Uterus (tissue), 3 donors: ENCODE measurements at regions not wholly inside any gene's neighbourhood (a gene's known extent, or its start where the extent isn't known, plus 50 kb on each side); places are given as distances from the start of the nearest gene placed in this dataset.
"Not testable (repeated sequence)": the region's sequence is repeated elsewhere in the genome, so short reads cannot be mapped to it uniquely, and the experiment has no call there.

Source experiments
- DNase-seq, 2 donors: peaks; one replicate each; pipeline ENCODE4 v3.0.0-alpha.2; 2019 to 2020
- H3K27ac ChIP-seq, 2 donors: fragments of 200-600 bp; sonication (generic); 1 replicate in 1 of 2; 2 replicates in 1 of 2; pipeline ENCODE4 v1.5.1; 2016 to 2018
- H3K27me3 ChIP-seq, 2 donors: fragments of 200-600 bp; sonication (generic); one replicate each; pipeline ENCODE4 v1.5.1; 2018 to 2019; ENCODE audit warnings: control low read depth in 1 of 2
- H3K36me3 ChIP-seq, 2 donors: fragments of 200-600 bp; sonication (generic); one replicate each; pipeline ENCODE4 v1.5.1; 2019; ENCODE audit warnings: control low read depth in 1 of 2
- H3K4me1 ChIP-seq, 2 donors: fragments of 200-600 bp; sonication (generic); one replicate each; pipeline ENCODE4 v1.5.1; 2018 to 2019; ENCODE audit warnings: control low read depth in 1 of 2
- H3K4me3 ChIP-seq, 2 donors: fragments of 200-600 bp; sonication (generic); 1 replicate in 1 of 2; 2 replicates in 1 of 2; pipeline ENCODE4 v1.5.1; 2018 to 2019; ENCODE audit warnings: mild to moderate bottlenecking in 1 of 2
- H3K9me3 ChIP-seq, 2 donors: fragments of 200-600 bp; sonication (generic); one replicate each; pipeline ENCODE4 v1.5.1; 2019; ENCODE audit warnings: control low read depth in 1 of 2
- CTCF ChIP-seq, 4 experiments: fragments of 200-600 bp in 2 of 4; fragments of 450-650 bp in 2 of 4; sonication (generic) in 2 of 4; IDR thresholded peaks; one replicate each; pipeline ENCODE4 v1.5.1; 2016 to 2019; ENCODE audit warnings: antibody characterized with exemption in 4 of 4, mild to moderate bottlenecking in 2 of 4, moderate library complexity in 1 of 4
- POLR2A ChIP-seq, 2 donors: fragments of 450-650 bp; IDR thresholded peaks; one replicate each; pipeline ENCODE4 v1.6.1; 2016; ENCODE audit warnings: antibody characterized with exemption in 2 of 2, mild to moderate bottlenecking in 1 of 2, moderate library complexity in 1 of 2
- intact Hi-C: fragments of 100-400 bp; cut with DNase I; formaldehyde crosslinking; loops from one replicate; pipeline ENCODE4 v1.15.1; 2023; ENCODE audit warnings: low total_unique reads
- donor health status: DM: yes; HTN: yes; CAD: no.

GRCh38 chr18:56421647-56422046 lies 216.7 kb downstream of the TXNL1 start:
- Histone ChIP-seq H3K27me3 (no peaks in the 10 kb centered on the region), H3K4me1 (no peaks in the 10 kb centered on the region), H3K27ac (no peak overlapping the region), H3K4me3 (no peak overlapping the region), H3K9me3 (no peaks in the 10 kb centered on the region), H3K36me3 (no peaks in the 10 kb centered on the region)
- intact Hi-C loops: no loop called here
- TF ChIP-seq CTCF (IDR thresholded peaks at IDR 0.05) (no peak), POLR2A (IDR thresholded peaks at IDR 0.05) (no peak)
- DNase-seq: no peak

DNA sequence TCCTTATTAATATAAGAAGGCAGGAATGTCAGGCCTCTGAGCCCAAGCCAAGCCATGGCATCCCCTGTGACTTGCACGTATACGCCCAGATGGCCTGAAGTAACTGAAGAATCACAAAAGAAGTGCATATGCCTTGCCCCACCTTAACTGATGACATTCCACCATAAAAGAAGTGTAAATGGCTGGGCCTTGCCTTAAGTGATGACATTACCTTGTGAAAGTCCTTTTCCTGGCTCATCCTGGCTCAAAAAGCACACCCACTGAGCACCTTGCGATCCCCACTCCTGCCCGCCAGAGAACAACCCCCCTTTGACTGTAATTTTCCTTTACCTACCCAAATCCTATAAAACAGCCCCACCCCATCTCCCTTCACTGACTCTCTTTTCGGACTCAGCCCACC lies 217.5 kb downstream of the TXNL1 start:
- H3K36me3 ChIP-seq, H3K4me1 ChIP-seq, H3K4me3 ChIP-seq, DNase-seq, H3K9me3 ChIP-seq, H3K27me3 ChIP-seq, H3K27ac ChIP-seq, intact Hi-C loops: not testable (repeated sequence)

DNA sequence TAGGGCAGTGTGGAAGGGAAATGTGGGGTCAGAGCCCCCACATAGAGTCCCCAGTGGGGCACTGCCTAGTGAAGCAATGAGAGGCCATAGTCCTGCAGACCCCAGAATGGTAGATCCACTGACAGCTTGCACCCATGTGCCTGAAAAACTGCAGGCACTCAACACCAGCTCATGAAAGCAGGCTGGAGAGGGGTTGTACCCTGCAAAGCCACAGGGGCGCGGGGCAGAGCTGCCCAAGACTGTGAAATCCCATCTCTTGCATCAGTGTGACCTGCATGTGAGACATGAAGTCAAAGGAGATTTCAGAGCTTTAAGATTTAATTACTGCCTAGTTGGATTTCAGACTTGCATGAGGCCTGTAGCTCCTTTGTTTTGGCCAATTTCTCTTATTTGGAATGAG lies 224.0 kb downstream of the TXNL1 start:
- TF ChIP-seq CTCF (IDR thresholded peaks at IDR 0.05) (no peak), POLR2A (IDR thresholded peaks at IDR 0.05) (no peak)
- Histone ChIP-seq H3K27me3 (no peaks in the 10 kb centered on the region), H3K4me1 (no peaks in the 10 kb centered on the region), H3K27ac (no peak overlapping the region), H3K9me3 (no peaks in the 10 kb centered on the region), H3K4me3 (no peak overlapping the region), H3K36me3 (no peaks in the 10 kb centered on the region)
- intact Hi-C loops: no loop called here
- no peak for DNase-seq

DNA sequence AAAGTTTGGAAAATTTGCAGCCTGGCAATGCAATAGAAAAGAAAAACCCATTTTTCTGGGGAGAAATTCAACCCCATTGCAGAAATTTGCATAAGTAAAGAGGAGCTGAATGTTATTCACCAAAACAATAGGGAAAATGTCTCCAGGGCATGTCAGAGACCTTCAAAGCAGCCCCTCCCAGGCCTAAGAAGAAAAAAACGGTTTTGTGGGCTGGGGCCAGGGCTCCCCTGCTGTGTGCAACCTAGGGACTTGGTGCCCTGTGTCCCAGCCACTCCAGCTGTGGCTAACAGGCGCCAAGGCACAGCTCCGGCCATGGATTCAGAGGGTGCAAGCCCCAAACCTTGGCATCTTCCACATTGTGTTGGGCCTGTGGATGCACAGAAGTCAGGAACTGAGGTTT lies 224.5 kb downstream of the TXNL1 start:
- Histone ChIP-seq H3K27ac (no peak overlapping the region), H3K9me3 (no peaks in the 10 kb centered on the region), H3K27me3 (no peaks in the 10 kb centered on the region), H3K36me3 (no peaks in the 10 kb centered on the region), H3K4me3 (no peak overlapping the region), H3K4me1 (no peaks in the 10 kb centered on the region)
- intact Hi-C loops: no loop called here
- DNase-seq: no peak
- TF ChIP-seq POLR2A (IDR thresholded peaks at IDR 0.05) (no peak), CTCF (IDR thresholded peaks at IDR 0.05) (no peak)

DNA sequence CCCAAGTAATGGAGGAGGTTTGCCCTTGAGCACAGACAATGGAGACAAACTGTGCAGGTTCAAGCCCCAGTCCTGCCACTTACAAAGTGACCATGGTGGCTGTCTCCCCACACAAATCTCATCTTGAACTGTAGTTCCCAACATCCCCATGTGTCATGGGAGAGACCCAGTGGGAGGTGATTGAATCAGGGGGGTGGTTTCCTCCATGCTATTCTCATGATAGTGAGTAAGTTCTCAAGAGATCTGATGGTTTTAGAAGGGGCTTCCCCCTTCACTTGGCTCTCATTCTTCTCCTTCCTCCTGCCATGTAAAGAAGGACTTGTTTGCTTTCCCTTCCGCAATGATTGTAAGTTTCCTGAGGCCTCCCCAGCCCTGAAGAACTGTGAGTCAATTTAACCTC lies 225.4 kb downstream of the TXNL1 start:
- Histone ChIP-seq H3K4me3 (no peak overlapping the region), H3K27ac (no peak overlapping the region), H3K9me3 (no peaks in the 10 kb centered on the region), H3K4me1 (no peaks in the 10 kb centered on the region), H3K36me3 (no peaks in the 10 kb centered on the region), H3K27me3 (no peaks in the 10 kb centered on the region)
- TF ChIP-seq POLR2A (IDR thresholded peaks at IDR 0.05): no peak
- no peak for TF ChIP-seq CTCF (IDR thresholded peaks at IDR 0.05)
- intact Hi-C loops: no loop called here
- DNase-seq: no peak

- H3K9me3 ChIP-seq: no peaks in the 10 kb centered on the region
- intact Hi-C loops: no loop called here
- no peak overlapping the region for H3K4me3 ChIP-seq
- TF ChIP-seq POLR2A (IDR thresholded peaks at IDR 0.05) (no peak), CTCF (IDR thresholded peaks at IDR 0.05) (no peak)
- DNase-seq: no peak
- no peaks in the 10 kb centered on the region for H3K36me3 ChIP-seq
- H3K27me3 ChIP-seq: no peaks in the 10 kb centered on the region
- H3K4me1 ChIP-seq: no peaks in the 10 kb centered on the region
- H3K27ac ChIP-seq: no peak overlapping the region
Measured at GRCh38 chr18:56409736-56410135, 228.7 kb downstream of the TXNL1 start.
